ENCODE measurements at regions not wholly inside any gene's neighbourhood (a gene's known extent, or its start where the extent isn't known, plus 50 kb on each side); places are given as distances from the start of the nearest gene placed in this dataset.

- Mint-ChIP-seq H3K9me3 (no peaks in the 10 kb centered on the region), H3K4me1 (no peaks in the 10 kb centered on the region), H3K27ac (ENCODE audit: unreplicated experiment) (no peak overlapping the region), H3K36me3 (ENCODE audit: low read depth) (no peaks in the 10 kb centered on the region), H3K4me3 (no peak overlapping the region), H3K27me3 (ENCODE audit: low read depth) (no peaks in the 10 kb centered on the region)
- DNase-seq (ENCODE audit: low read depth, low spot score): no peak
- TF ChIP-seq CTCF (conservative IDR thresholded peaks at IDR 0.05): no peak
Observed at GRCh38 chr4:13872155-13872554, 244.6 kb upstream of the BOD1L1 start.

DNA sequence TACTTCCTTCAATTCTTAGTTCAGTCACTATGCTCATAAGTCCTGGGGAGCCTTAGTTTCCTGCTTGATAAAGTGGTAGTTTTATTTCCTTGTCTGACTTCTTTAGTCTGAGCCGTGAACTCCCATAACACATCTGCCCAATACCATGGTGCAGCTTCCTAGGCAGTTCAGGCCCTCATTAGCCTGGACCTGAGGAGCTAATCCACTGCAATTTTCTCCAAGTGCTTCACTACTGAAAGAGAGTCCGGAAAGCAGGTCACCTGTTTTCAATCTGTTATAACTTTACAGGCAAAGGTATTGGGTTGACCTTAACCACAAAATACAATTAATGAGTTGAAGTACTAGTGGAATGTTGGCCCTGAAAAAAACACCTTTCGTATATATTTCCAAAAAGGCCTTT lies 245.4 kb upstream of the BOD1L1 start:
- H3K4me3 Mint-ChIP-seq: no peak overlapping the region

GRCh38 chr4:13875181-13875580 lies 247.7 kb upstream of the BOD1L1 start:
- H3K36me3 Mint-ChIP-seq (ENCODE audit: low read depth): no peaks in the 10 kb centered on the region
- no peak overlapping the region for H3K4me3 Mint-ChIP-seq
- H3K9me3 Mint-ChIP-seq: no peaks in the 10 kb centered on the region
- no peak overlapping the region for H3K27ac Mint-ChIP-seq (ENCODE audit: unreplicated experiment)
- no peaks in the 10 kb centered on the region for H3K27me3 Mint-ChIP-seq (ENCODE audit: low read depth)
- no peak for TF ChIP-seq CTCF (conservative IDR thresholded peaks at IDR 0.05)
- no peak for DNase-seq (ENCODE audit: low read depth, low spot score)
- no peaks in the 10 kb centered on the region for H3K4me1 Mint-ChIP-seq

More for the DNA sequence above, 245.4 kb upstream of the BOD1L1 start:
- Mint-ChIP-seq H3K36me3 (ENCODE audit: low read depth) (no peaks in the 10 kb centered on the region), H3K27me3 (ENCODE audit: low read depth) (no peaks in the 10 kb centered on the region), H3K9me3 (no peaks in the 10 kb centered on the region), H3K27ac (ENCODE audit: unreplicated experiment) (no peak overlapping the region), H3K4me1 (no peaks in the 10 kb centered on the region)
- DNase-seq (ENCODE audit: low read depth, low spot score): no peak
- no peak for TF ChIP-seq CTCF (conservative IDR thresholded peaks at IDR 0.05)

- Mint-ChIP-seq H3K27me3 (ENCODE audit: low read depth) (no peaks in the 10 kb centered on the region), H3K4me1 (no peaks in the 10 kb centered on the region), H3K4me3 (no peak overlapping the region), H3K27ac (ENCODE audit: unreplicated experiment) (no peak overlapping the region), H3K9me3 (no peaks in the 10 kb centered on the region), H3K36me3 (ENCODE audit: low read depth) (no peaks in the 10 kb centered on the region)
- DNase-seq (ENCODE audit: low read depth, low spot score): no peak
- no peak for TF ChIP-seq CTCF (conservative IDR thresholded peaks at IDR 0.05)
Observed at GRCh38 chr4:13876131-13876530, 248.6 kb upstream of the BOD1L1 start.

DNA sequence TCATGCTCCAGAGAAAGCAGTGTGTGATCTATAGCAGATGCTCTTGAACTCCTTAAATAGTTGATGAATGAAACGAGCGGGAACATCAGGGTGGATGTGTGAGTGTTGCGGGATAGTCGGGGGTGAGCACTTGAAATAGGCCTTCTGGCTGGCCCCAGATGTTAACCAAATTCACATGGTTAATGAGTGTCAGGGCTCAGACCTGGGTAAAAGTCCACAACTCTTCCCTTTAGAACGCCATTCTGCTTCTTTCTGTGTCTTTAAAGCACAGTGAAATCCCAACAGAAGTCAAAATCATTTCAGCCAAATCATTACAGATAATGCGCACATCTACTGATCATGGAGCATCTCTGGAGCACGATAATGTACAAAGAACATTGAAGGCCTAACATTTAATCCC lies 249.4 kb upstream of the BOD1L1 start:
- no peaks in the 10 kb centered on the region for H3K9me3 Mint-ChIP-seq
- H3K36me3 Mint-ChIP-seq (ENCODE audit: low read depth): no peaks in the 10 kb centered on the region
- H3K4me1 Mint-ChIP-seq: no peaks in the 10 kb centered on the region
- DNase-seq (ENCODE audit: low read depth, low spot score): no peak
- H3K27ac Mint-ChIP-seq (ENCODE audit: unreplicated experiment): no peak overlapping the region
- no peaks in the 10 kb centered on the region for H3K27me3 Mint-ChIP-seq (ENCODE audit: low read depth)
- TF ChIP-seq CTCF (conservative IDR thresholded peaks at IDR 0.05): no peak
- no peak overlapping the region for H3K4me3 Mint-ChIP-seq

GRCh38 chr4:13877626-13878025 lies 250.1 kb upstream of the BOD1L1 start:
- no peak for TF ChIP-seq CTCF (conservative IDR thresholded peaks at IDR 0.05)
- Mint-ChIP-seq H3K9me3 (no peaks in the 10 kb centered on the region), H3K27ac (ENCODE audit: unreplicated experiment) (no peak overlapping the region), H3K4me3 (no peak overlapping the region), H3K4me1 (no peaks in the 10 kb centered on the region), H3K27me3 (ENCODE audit: low read depth) (no peaks in the 10 kb centered on the region), H3K36me3 (ENCODE audit: low read depth) (no peaks in the 10 kb centered on the region)
- DNase-seq (ENCODE audit: low read depth, low spot score): no peak
